ENCODE measurements at regions not wholly inside any gene's neighbourhood (a gene's known extent, or its start where the extent isn't known, plus 50 kb on each side); places are given as distances from the start of the nearest gene placed in this dataset.

GRCh38 chr7:155190688-155191087, 107.0 kb upstream of the INSIG1 start:
- no peaks in the 10 kb centered on the region for H3K27me3 ChIP-seq (ENCODE audit: insufficient read depth, low read length, poor library complexity)
- peaks cover 17% of the 10 kb centered on the region for H3K9me3 ChIP-seq (ENCODE audit: insufficient read depth, low read length, severe bottlenecking)
- ATAC-seq (ENCODE audit: insufficient read depth, low read depth): peak; percentile 69
- H3K36me3 ChIP-seq (ENCODE audit: insufficient read depth, low read length): no peaks in the 10 kb centered on the region
- peak overlapping the region; percentile 53; the same call in 1 of the 2 replicates for H3K4me2 ChIP-seq (ENCODE audit: insufficient read depth, low read length)
- TF ChIP-seq EZH2 (IDR thresholded peaks at IDR 0.05; ENCODE audit: borderline replicate concordance, low read depth, low read length, severe bottlenecking) (no peak), CTCF (IDR thresholded peaks at IDR 0.05; ENCODE audit: borderline replicate concordance, extremely low read depth, low read length, poor library complexity, severe bottlenecking) (peak; percentile 82)
- H2AFZ ChIP-seq (ENCODE audit: low read depth, low read length): peak overlapping the region; percentile 44; the same call in 1 of the 2 replicates
- H3K4me1 ChIP-seq (ENCODE audit: insufficient read depth, low read length): peaks cover 12% of the 10 kb centered on the region
- peak; percentile 51 for DNase-seq
- H3K27ac ChIP-seq (ENCODE audit: low read length): no peak overlapping the region
- no peaks in the 10 kb centered on the region for H4K20me1 ChIP-seq (ENCODE audit: insufficient read depth, low read length)
- H3K79me2 ChIP-seq (ENCODE audit: insufficient read depth, low read length): no peaks in the 10 kb centered on the region
- H3K9ac ChIP-seq (ENCODE audit: low read depth, low read length): no peak overlapping the region
- 0 out of 4 replicates have a peak overlapping the region, but pooled peaks of 1 of the 2 experiments have one; percentile 19 for H3K4me3 ChIP-seq (ENCODE audit: low read depth in 1 of 2, low read length in 2 of 2)

GRCh38 chr7:155191137-155191536, 106.5 kb upstream of the INSIG1 start:
- H3K79me2 ChIP-seq (ENCODE audit: insufficient read depth, low read length): no peaks in the 10 kb centered on the region
- H4K20me1 ChIP-seq (ENCODE audit: insufficient read depth, low read length): no peaks in the 10 kb centered on the region
- TF ChIP-seq CTCF (IDR thresholded peaks at IDR 0.05; ENCODE audit: borderline replicate concordance, extremely low read depth, low read length, poor library complexity, severe bottlenecking): no peak
- no peak for TF ChIP-seq EZH2 (IDR thresholded peaks at IDR 0.05; ENCODE audit: borderline replicate concordance, low read depth, low read length, severe bottlenecking)
- no peak overlapping the region for H3K4me2 ChIP-seq (ENCODE audit: insufficient read depth, low read length)
- DNase-seq (no peak), ATAC-seq (ENCODE audit: insufficient read depth, low read depth) (no peak)
- no peaks in the 10 kb centered on the region for H3K36me3 ChIP-seq (ENCODE audit: insufficient read depth, low read length)
- no peaks in the 10 kb centered on the region for H3K27me3 ChIP-seq (ENCODE audit: insufficient read depth, low read length, poor library complexity)
- H3K27ac ChIP-seq (ENCODE audit: low read length): no peak overlapping the region
- no peak overlapping the region for H3K4me3 ChIP-seq (ENCODE audit: low read depth in 1 of 2, low read length in 2 of 2)
- H3K9ac ChIP-seq (ENCODE audit: low read depth, low read length): no peak overlapping the region
- peaks cover 12% of the 10 kb centered on the region for H3K4me1 ChIP-seq (ENCODE audit: insufficient read depth, low read length)
- H3K9me3 ChIP-seq (ENCODE audit: insufficient read depth, low read length, severe bottlenecking): peaks cover 13% of the 10 kb centered on the region
- no peak overlapping the region for H2AFZ ChIP-seq (ENCODE audit: low read depth, low read length)

GRCh38 chr7:155191901-155192478, 105.7 kb upstream of the INSIG1 start:
- ATAC-seq (ENCODE audit: insufficient read depth, low read depth): no peak

More at GRCh38 chr7:155191901-155192478, 105.7 kb upstream of the INSIG1 start:
- no peak for DNase-seq
- Histone ChIP-seq H3K4me2 (ENCODE audit: insufficient read depth, low read length) (no peak overlapping the region), H3K79me2 (ENCODE audit: insufficient read depth, low read length) (no peaks in the 10 kb centered on the region), H3K27me3 (ENCODE audit: insufficient read depth, low read length, poor library complexity) (no peaks in the 10 kb centered on the region), H3K36me3 (ENCODE audit: insufficient read depth, low read length) (no peaks in the 10 kb centered on the region), H3K4me1 (ENCODE audit: insufficient read depth, low read length) (peaks cover 12% of the 10 kb centered on the region), H3K9me3 (ENCODE audit: insufficient read depth, low read length, severe bottlenecking) (peaks cover 13% of the 10 kb centered on the region), H3K9ac (ENCODE audit: low read depth, low read length) (no peak overlapping the region), H4K20me1 (ENCODE audit: insufficient read depth, low read length) (no peaks in the 10 kb centered on the region), H3K4me3 (ENCODE audit: low read depth in 1 of 2, low read length in 2 of 2) (no peak overlapping the region), H3K27ac (ENCODE audit: low read length) (no peak overlapping the region), H2AFZ (ENCODE audit: low read depth, low read length) (no peak overlapping the region)
- TF ChIP-seq EZH2 (IDR thresholded peaks at IDR 0.05; ENCODE audit: borderline replicate concordance, low read depth, low read length, severe bottlenecking) (no peak), CTCF (IDR thresholded peaks at IDR 0.05; ENCODE audit: borderline replicate concordance, extremely low read depth, low read length, poor library complexity, severe bottlenecking) (no peak)
